ENCODE measurements at regions not wholly inside any gene's neighbourhood (a gene's known extent, or its start where the extent isn't known, plus 50 kb on each side); places are given as distances from the start of the nearest gene placed in this dataset.

- no peak for TF ChIP-seq YY1 (IDR thresholded peaks at IDR 0.05; ENCODE audit: low read depth)
- TF ChIP-seq, protein P1, sequence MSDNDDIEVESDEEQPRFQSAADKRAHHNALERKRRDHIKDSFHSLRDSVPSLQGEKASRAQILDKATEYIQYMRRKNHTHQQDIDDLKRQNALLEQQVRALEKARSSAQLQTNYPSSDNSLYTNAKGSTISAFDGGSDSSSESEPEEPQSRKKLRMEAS (IDR thresholded peaks at IDR 0.05) = no peak
- TF ChIP-seq FOXM1 (IDR thresholded peaks at IDR 0.05; ENCODE audit: borderline replicate concordance, low read depth) = no peak
- TF ChIP-seq RAD21 (IDR thresholded peaks at IDR 0.05; ENCODE audit: low read depth) = no peak
- no peak for TF ChIP-seq EP300 (IDR thresholded peaks at IDR 0.05; ENCODE audit: borderline replicate concordance)
- TF ChIP-seq TEAD4 (IDR thresholded peaks at IDR 0.05) = no peak
- no peak for TF ChIP-seq EGR1 (IDR thresholded peaks at IDR 0.05)
- TF ChIP-seq NFIC (IDR thresholded peaks at IDR 0.05) = no peak
- TF ChIP-seq, protein P2, sequence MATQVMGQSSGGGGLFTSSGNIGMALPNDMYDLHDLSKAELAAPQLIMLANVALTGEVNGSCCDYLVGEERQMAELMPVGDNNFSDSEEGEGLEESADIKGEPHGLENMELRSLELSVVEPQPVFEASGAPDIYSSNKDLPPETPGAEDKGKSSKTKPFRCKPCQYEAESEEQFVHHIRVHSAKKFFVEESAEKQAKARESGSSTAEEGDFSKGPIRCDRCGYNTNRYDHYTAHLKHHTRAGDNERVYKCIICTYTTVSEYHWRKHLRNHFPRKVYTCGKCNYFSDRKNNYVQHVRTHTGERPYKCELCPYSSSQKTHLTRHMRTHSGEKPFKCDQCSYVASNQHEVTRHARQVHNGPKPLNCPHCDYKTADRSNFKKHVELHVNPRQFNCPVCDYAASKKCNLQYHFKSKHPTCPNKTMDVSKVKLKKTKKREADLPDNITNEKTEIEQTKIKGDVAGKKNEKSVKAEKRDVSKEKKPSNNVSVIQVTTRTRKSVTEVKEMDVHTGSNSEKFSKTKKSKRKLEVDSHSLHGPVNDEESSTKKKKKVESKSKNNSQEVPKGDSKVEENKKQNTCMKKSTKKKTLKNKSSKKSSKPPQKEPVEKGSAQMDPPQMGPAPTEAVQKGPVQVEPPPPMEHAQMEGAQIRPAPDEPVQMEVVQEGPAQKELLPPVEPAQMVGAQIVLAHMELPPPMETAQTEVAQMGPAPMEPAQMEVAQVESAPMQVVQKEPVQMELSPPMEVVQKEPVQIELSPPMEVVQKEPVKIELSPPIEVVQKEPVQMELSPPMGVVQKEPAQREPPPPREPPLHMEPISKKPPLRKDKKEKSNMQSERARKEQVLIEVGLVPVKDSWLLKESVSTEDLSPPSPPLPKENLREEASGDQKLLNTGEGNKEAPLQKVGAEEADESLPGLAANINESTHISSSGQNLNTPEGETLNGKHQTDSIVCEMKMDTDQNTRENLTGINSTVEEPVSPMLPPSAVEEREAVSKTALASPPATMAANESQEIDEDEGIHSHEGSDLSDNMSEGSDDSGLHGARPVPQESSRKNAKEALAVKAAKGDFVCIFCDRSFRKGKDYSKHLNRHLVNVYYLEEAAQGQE (IDR thresholded peaks at IDR 0.05; ENCODE audit: low read depth) = no peak
- no peak for TF ChIP-seq TAF1 (IDR thresholded peaks at IDR 0.05; ENCODE audit: low read depth)
- TF ChIP-seq CEBPB (IDR thresholded peaks at IDR 0.05) = no peak
- no peak for TF ChIP-seq TCF12 (IDR thresholded peaks at IDR 0.05; ENCODE audit: low read depth)
- TF ChIP-seq, protein P3, sequence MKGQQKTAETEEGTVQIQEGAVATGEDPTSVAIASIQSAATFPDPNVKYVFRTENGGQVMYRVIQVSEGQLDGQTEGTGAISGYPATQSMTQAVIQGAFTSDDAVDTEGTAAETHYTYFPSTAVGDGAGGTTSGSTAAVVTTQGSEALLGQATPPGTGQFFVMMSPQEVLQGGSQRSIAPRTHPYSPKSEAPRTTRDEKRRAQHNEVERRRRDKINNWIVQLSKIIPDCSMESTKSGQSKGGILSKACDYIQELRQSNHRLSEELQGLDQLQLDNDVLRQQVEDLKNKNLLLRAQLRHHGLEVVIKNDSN (IDR thresholded peaks at IDR 0.05) = no peak
These were observed 156.6 kb upstream of the CASK start for GRCh38 chrX:42079968-42080367.

- TF ChIP-seq, protein P2 (IDR thresholded peaks at IDR 0.05; ENCODE audit: low read depth) = no peak
- TF ChIP-seq, protein P1 (IDR thresholded peaks at IDR 0.05) = no peak
- TF ChIP-seq RAD21 (IDR thresholded peaks at IDR 0.05; ENCODE audit: low read depth) (no peak), CREB1 (IDR thresholded peaks at IDR 0.05; ENCODE audit: low read depth) (no peak)
These were observed 154.3 kb upstream of the CASK start for GRCh38 chrX:42077675-42078074.

GRCh38 chrX:42075032-42075431, 151.7 kb upstream of the CASK start:
- TF ChIP-seq TAF1 (IDR thresholded peaks at IDR 0.05; ENCODE audit: low read depth) = no peak
- no peak for TF ChIP-seq TCF12 (IDR thresholded peaks at IDR 0.05; ENCODE audit: low read depth)
- no peak for TF ChIP-seq NFIC (IDR thresholded peaks at IDR 0.05)
- TF ChIP-seq CREB1 (IDR thresholded peaks at IDR 0.05; ENCODE audit: low read depth) = no peak
- no peak for TF ChIP-seq TEAD4 (IDR thresholded peaks at IDR 0.05)
- TF ChIP-seq EGR1 (IDR thresholded peaks at IDR 0.05) = no peak
- no peak for TF ChIP-seq FOXM1 (IDR thresholded peaks at IDR 0.05; ENCODE audit: borderline replicate concordance, low read depth)
- no peak for TF ChIP-seq CEBPB (IDR thresholded peaks at IDR 0.05)
- no peak for TF ChIP-seq RAD21 (IDR thresholded peaks at IDR 0.05; ENCODE audit: low read depth)
- TF ChIP-seq, protein P3 (IDR thresholded peaks at IDR 0.05) = no peak
- no peak for TF ChIP-seq YY1 (IDR thresholded peaks at IDR 0.05; ENCODE audit: low read depth)
- no peak for TF ChIP-seq EP300 (IDR thresholded peaks at IDR 0.05; ENCODE audit: borderline replicate concordance)
- TF ChIP-seq, protein P1 (IDR thresholded peaks at IDR 0.05) = no peak
- TF ChIP-seq, protein P2 (IDR thresholded peaks at IDR 0.05; ENCODE audit: low read depth) = no peak
- TF ChIP-seq ZBTB7A (IDR thresholded peaks at IDR 0.05; ENCODE audit: low read depth) = no peak

DNA sequence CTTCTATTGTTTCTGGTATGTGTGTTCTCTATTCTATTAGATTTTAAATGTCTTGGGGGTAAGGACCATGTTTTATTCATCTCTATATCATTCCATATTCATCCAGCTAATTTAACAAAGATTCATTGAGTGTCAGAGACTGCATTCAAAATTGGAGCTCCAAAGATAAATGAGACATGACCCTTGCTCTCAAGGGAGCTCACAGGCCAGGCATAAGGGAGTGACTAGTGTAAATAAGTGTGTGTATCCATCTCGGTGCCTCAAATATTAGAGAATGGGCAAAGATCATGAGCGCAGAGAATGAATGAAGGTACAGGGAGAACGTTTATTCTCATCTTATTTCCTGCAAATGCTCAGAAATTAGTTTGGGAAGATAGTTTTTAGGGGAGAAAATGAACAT, 150.1 kb upstream of the CASK start:
- no peak for TF ChIP-seq TEAD4 (IDR thresholded peaks at IDR 0.05)
- TF ChIP-seq YY1 (IDR thresholded peaks at IDR 0.05; ENCODE audit: low read depth) = no peak
- no peak for TF ChIP-seq EP300 (IDR thresholded peaks at IDR 0.05; ENCODE audit: borderline replicate concordance)
- TF ChIP-seq CEBPB (IDR thresholded peaks at IDR 0.05) = no peak
- no peak for TF ChIP-seq NFIC (IDR thresholded peaks at IDR 0.05)
- no peak for TF ChIP-seq CREB1 (IDR thresholded peaks at IDR 0.05; ENCODE audit: low read depth)
- no peak for TF ChIP-seq EGR1 (IDR thresholded peaks at IDR 0.05)
- no peak for TF ChIP-seq FOXM1 (IDR thresholded peaks at IDR 0.05; ENCODE audit: borderline replicate concordance, low read depth)
- TF ChIP-seq, protein P3 (IDR thresholded peaks at IDR 0.05) = no peak
- no peak for TF ChIP-seq RAD21 (IDR thresholded peaks at IDR 0.05; ENCODE audit: low read depth)
